SK-N-SH treated with all-trans-retinoic acid at 6 μM for 48 hours (cell line): ENCODE measurements at regions not wholly inside any gene's neighbourhood (a gene's known extent, or its start where the extent isn't known, plus 50 kb on each side); places are given as distances from the start of the nearest gene placed in this dataset.

Experiments
- ATAC-seq: fragments of 200-7000 bp; cut with Tn5 transposase; 3 replicates; pipeline ENCODE4 v1.9.1; 2020; ENCODE audit warnings: mild to moderate bottlenecking, moderate library complexity
- ARNTL ChIP-seq: fragments of 450-650 bp; formaldehyde crosslinking; IDR thresholded peaks from 2 replicates; pipeline ENCODE4 v1.5.0; 2020; ENCODE audit warnings: low read depth, mild to moderate bottlenecking, moderate library complexity, borderline replicate concordance
- BACH2 ChIP-seq: fragments of 250-450 bp; sonication (Bioruptor Pico); IDR thresholded peaks from 2 replicates; pipeline ENCODE4 v1.9.0; 2021; ENCODE audit warnings: mild to moderate bottlenecking, borderline replicate concordance
- CSDC2 ChIP-seq: fragments of 250-450 bp; sonication (Bioruptor Pico); IDR thresholded peaks from 2 replicates; pipeline ENCODE4 v1.5.0; 2020; ENCODE audit warnings: mild to moderate bottlenecking, moderate library complexity
- ESRRG ChIP-seq: fragments of 250-450 bp; sonication (Bioruptor Pico); IDR thresholded peaks from 2 replicates; pipeline ENCODE4 v1.6.1; 2021; ENCODE audit warnings: mild to moderate bottlenecking
- GLIS3 ChIP-seq: fragments of 250-450 bp; sonication (Bioruptor Pico); IDR thresholded peaks from 2 replicates; pipeline ENCODE4 v1.5.0; 2020; ENCODE audit warnings: mild to moderate bottlenecking, moderate library complexity
- ISL1 ChIP-seq: fragments of 250-450 bp; sonication (Bioruptor Pico); IDR thresholded peaks from 2 replicates; pipeline ENCODE4 v2.1.2; 2022; ENCODE audit warnings: mild to moderate bottlenecking, moderate library complexity
- OSR1 ChIP-seq: fragments of 250-450 bp; sonication (Bioruptor Pico); IDR thresholded peaks from 2 replicates; pipeline ENCODE4 v1.8.0; 2022; ENCODE audit warnings: moderate library complexity, mild to moderate bottlenecking, inconsistent platforms
- PPARA ChIP-seq: fragments of 250-450 bp; sonication (Bioruptor Pico); IDR thresholded peaks from 2 replicates; pipeline ENCODE4 v1.5.0; 2020; ENCODE audit warnings: mild to moderate bottlenecking, borderline replicate concordance
- RARB ChIP-seq: fragments of 250-450 bp; sonication (Bioruptor Pico); IDR thresholded peaks from 2 replicates; pipeline ENCODE4 v1.8.0; 2021; ENCODE audit warnings: mild to moderate bottlenecking, moderate library complexity
- TCF4 ChIP-seq: fragments of 250-450 bp; sonication (Bioruptor Pico); IDR thresholded peaks from 2 replicates; pipeline ENCODE4 v1.8.0; 2021; ENCODE audit warnings: mild to moderate bottlenecking, moderate library complexity, borderline replicate concordance
- ZC3H10 ChIP-seq: fragments of 250-450 bp; sonication (Bioruptor Pico); IDR thresholded peaks from 2 replicates; pipeline ENCODE4 v1.5.1; 2021; ENCODE audit warnings: mild to moderate bottlenecking, moderate library complexity
- ZFP3 ChIP-seq: fragments of 250-450 bp; sonication (Bioruptor Pico); IDR thresholded peaks from 2 replicates; pipeline ENCODE4 v1.5.0; 2020; ENCODE audit warnings: mild to moderate bottlenecking, moderate library complexity
- ZFP30 ChIP-seq: fragments of 450-650 bp; formaldehyde crosslinking; IDR thresholded peaks from 2 replicates; pipeline ENCODE4 v1.5.0; 2022; ENCODE audit warnings: mild to moderate bottlenecking, moderate library complexity
- ZNF70 ChIP-seq: fragments of 450-650 bp; formaldehyde crosslinking; IDR thresholded peaks from 2 replicates; pipeline ENCODE4 v1.5.0; 2020; ENCODE audit warnings: mild to moderate bottlenecking, moderate library complexity
- ZNF8 ChIP-seq: fragments of 450-650 bp; formaldehyde crosslinking; IDR thresholded peaks from 2 replicates; pipeline ENCODE4 v1.5.0; 2020; ENCODE audit warnings: mild to moderate bottlenecking, moderate library complexity
- TF ChIP-seq, protein P1 (sequence below): fragments of 250-450 bp; sonication (Bioruptor Pico); IDR thresholded peaks from 2 replicates; pipeline ENCODE4 v1.5.1; 2021; ENCODE audit warnings: mild to moderate bottlenecking, moderate library complexity
- TF ChIP-seq, protein P2 (sequence below): fragments of 250-450 bp; sonication (Bioruptor Pico); IDR thresholded peaks from 2 replicates; pipeline ENCODE4 v1.5.1; 2020; ENCODE audit warnings: low read depth, mild to moderate bottlenecking, moderate library complexity
- TF ChIP-seq, protein P3 (sequence below): fragments of 250-450 bp; sonication (Bioruptor Pico); IDR thresholded peaks from 2 replicates; pipeline ENCODE4 v1.8.0; 2021; ENCODE audit warnings: low read depth, mild to moderate bottlenecking, moderate library complexity, borderline replicate concordance
- TF ChIP-seq, protein P4 (sequence below): fragments of 250-450 bp; sonication (Bioruptor Pico); IDR thresholded peaks from 2 replicates; pipeline ENCODE4 v1.8.0; 2020; ENCODE audit warnings: mild to moderate bottlenecking, moderate library complexity, borderline replicate concordance
- TF ChIP-seq, protein P5 (sequence below): fragments of 250-450 bp; sonication (Bioruptor Pico); IDR thresholded peaks from 2 replicates; pipeline ENCODE4 v1.5.0; 2020; ENCODE audit warnings: mild to moderate bottlenecking, moderate library complexity

DNA sequence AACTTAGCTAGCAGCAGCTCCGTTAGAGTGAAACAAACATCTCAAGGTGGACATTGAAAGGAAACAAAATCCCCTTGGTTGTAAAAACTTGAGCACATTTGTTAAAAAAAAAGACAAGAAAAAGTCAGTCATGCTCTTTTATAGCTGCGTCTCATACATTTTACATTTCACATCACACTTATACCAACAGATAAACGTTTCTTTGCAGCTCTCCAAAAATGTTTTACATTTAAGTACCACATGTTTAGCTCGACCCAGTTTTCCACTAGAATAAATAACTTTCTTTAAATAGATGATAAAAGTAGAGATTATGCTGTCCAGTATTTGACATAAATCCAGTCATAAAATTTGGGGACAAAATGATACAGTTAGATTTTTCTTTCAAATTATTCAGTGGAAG lies 297.0 kb upstream of the ST6GAL2 start:
- TF ChIP-seq, protein P1, sequence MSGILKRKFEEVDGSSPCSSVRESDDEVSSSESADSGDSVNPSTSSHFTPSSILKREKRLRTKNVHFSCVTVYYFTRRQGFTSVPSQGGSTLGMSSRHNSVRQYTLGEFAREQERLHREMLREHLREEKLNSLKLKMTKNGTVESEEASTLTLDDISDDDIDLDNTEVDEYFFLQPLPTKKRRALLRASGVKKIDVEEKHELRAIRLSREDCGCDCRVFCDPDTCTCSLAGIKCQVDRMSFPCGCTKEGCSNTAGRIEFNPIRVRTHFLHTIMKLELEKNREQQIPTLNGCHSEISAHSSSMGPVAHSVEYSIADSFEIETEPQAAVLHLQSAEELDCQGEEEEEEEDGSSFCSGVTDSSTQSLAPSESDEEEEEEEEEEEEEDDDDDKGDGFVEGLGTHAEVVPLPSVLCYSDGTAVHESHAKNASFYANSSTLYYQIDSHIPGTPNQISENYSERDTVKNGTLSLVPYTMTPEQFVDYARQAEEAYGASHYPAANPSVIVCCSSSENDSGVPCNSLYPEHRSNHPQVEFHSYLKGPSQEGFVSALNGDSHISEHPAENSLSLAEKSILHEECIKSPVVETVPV (CRISPR knock-in tag): no peak
- TF ChIP-seq GLIS3 (CRISPR knock-in tag) (no peak), ISL1 (CRISPR knock-in tag) (no peak), PPARA (CRISPR knock-in tag) (no peak), BACH2 (CRISPR knock-in tag) (no peak), TCF4 (no peak), RARB (CRISPR knock-in tag) (no peak), ZFP30 (no peak), ARNTL (CRISPR knock-in tag) (no peak), ZFP3 (CRISPR knock-in tag) (no peak), ZC3H10 (CRISPR knock-in tag) (no peak), OSR1 (no peak)
- TF ChIP-seq, protein P2, sequence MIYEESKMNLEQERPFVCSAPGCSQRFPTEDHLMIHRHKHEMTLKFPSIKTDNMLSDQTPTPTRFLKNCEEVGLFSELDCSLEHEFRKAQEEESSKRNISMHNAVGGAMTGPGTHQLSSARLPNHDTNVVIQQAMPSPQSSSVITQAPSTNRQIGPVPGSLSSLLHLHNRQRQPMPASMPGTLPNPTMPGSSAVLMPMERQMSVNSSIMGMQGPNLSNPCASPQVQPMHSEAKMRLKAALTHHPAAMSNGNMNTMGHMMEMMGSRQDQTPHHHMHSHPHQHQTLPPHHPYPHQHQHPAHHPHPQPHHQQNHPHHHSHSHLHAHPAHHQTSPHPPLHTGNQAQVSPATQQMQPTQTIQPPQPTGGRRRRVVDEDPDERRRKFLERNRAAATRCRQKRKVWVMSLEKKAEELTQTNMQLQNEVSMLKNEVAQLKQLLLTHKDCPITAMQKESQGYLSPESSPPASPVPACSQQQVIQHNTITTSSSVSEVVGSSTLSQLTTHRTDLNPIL (CRISPR knock-in tag): no peak
- TF ChIP-seq, protein P3, sequence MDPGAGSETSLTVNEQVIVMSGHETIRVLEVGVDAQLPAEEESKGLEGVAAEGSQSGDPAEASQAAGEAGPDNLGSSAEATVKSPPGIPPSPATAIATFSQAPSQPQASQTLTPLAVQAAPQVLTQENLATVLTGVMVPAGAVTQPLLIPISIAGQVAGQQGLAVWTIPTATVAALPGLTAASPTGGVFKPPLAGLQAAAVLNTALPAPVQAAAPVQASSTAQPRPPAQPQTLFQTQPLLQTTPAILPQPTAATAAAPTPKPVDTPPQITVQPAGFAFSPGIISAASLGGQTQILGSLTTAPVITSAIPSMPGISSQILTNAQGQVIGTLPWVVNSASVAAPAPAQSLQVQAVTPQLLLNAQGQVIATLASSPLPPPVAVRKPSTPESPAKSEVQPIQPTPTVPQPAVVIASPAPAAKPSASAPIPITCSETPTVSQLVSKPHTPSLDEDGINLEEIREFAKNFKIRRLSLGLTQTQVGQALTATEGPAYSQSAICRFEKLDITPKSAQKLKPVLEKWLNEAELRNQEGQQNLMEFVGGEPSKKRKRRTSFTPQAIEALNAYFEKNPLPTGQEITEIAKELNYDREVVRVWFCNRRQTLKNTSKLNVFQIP (CRISPR knock-in tag): no peak
- TF ChIP-seq, protein P4, sequence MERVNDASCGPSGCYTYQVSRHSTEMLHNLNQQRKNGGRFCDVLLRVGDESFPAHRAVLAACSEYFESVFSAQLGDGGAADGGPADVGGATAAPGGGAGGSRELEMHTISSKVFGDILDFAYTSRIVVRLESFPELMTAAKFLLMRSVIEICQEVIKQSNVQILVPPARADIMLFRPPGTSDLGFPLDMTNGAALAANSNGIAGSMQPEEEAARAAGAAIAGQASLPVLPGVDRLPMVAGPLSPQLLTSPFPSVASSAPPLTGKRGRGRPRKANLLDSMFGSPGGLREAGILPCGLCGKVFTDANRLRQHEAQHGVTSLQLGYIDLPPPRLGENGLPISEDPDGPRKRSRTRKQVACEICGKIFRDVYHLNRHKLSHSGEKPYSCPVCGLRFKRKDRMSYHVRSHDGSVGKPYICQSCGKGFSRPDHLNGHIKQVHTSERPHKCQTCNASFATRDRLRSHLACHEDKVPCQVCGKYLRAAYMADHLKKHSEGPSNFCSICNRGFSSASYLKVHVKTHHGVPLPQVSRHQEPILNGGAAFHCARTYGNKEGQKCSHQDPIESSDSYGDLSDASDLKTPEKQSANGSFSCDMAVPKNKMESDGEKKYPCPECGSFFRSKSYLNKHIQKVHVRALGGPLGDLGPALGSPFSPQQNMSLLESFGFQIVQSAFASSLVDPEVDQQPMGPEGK (CRISPR knock-in tag): no peak
- ATAC-seq: no peak

DNA sequence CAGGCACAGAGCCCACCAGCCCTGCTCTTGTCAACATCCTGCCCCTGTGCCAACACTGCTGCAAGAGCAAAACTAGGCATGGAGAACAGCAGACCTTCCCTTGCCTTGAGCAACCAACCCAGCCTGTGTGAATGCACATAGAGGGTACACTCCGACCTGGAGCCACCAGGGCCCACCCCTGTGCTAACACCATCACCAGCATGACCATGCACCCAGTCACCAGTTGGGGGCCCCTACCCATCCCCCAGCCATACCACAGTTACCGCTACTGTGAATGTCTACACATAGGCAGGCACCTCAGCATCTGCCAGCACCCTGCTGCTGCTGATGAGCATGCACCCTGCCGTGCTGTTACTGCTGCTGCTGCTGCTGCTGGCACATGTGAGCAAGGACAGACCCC lies 301.9 kb upstream of the ST6GAL2 start:
- no peak for ATAC-seq
- TF ChIP-seq ESRRG (CRISPR knock-in tag) (no peak), ZFP30 (no peak), ZC3H10 (CRISPR knock-in tag) (no peak), RARB (CRISPR knock-in tag) (no peak), ARNTL (CRISPR knock-in tag) (no peak), BACH2 (CRISPR knock-in tag) (no peak), ISL1 (CRISPR knock-in tag) (no peak), CSDC2 (CRISPR knock-in tag) (no peak), ZNF70 (CRISPR knock-in tag) (no peak), ZFP3 (CRISPR knock-in tag) (no peak), ZNF8 (no peak)
- TF ChIP-seq, protein P2 (CRISPR knock-in tag): no peak
- TF ChIP-seq, protein P5, sequence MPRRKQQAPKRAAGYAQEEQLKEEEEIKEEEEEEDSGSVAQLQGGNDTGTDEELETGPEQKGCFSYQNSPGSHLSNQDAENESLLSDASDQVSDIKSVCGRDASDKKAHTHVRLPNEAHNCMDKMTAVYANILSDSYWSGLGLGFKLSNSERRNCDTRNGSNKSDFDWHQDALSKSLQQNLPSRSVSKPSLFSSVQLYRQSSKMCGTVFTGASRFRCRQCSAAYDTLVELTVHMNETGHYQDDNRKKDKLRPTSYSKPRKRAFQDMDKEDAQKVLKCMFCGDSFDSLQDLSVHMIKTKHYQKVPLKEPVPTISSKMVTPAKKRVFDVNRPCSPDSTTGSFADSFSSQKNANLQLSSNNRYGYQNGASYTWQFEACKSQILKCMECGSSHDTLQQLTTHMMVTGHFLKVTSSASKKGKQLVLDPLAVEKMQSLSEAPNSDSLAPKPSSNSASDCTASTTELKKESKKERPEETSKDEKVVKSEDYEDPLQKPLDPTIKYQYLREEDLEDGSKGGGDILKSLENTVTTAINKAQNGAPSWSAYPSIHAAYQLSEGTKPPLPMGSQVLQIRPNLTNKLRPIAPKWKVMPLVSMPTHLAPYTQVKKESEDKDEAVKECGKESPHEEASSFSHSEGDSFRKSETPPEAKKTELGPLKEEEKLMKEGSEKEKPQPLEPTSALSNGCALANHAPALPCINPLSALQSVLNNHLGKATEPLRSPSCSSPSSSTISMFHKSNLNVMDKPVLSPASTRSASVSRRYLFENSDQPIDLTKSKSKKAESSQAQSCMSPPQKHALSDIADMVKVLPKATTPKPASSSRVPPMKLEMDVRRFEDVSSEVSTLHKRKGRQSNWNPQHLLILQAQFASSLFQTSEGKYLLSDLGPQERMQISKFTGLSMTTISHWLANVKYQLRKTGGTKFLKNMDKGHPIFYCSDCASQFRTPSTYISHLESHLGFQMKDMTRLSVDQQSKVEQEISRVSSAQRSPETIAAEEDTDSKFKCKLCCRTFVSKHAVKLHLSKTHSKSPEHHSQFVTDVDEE (CRISPR knock-in tag): no peak
- TF ChIP-seq, protein P3 (CRISPR knock-in tag): no peak
- TF ChIP-seq, protein P1 (CRISPR knock-in tag): no peak
